ENCODE measurements at regions not wholly inside any gene's neighbourhood (a gene's known extent, or its start where the extent isn't known, plus 50 kb on each side); places are given as distances from the start of the nearest gene placed in this dataset.

- ATAC-seq (no peak), DNase-seq (ENCODE audit: low spot score in 2 of 2) (no peak)
- Mint-ChIP-seq H3K27ac (no peak overlapping the region), H3K36me3 (no peaks in the 10 kb centered on the region), H3K9me3 (peaks cover 0 to 4% of the 10 kb centered on the region in 2 donors)
These were observed 231.7 kb upstream of the MIR17HG start for GRCh38 chr13:91115776-91116175.

GRCh38 chr13:91117351-91117750 lies 230.1 kb upstream of the MIR17HG start:
- Mint-ChIP-seq H3K9me3 (peaks cover 0 to 4% of the 10 kb centered on the region in 2 donors), H3K36me3 (no peaks in the 10 kb centered on the region), H3K27ac (no peak overlapping the region)
- no peak for DNase-seq (ENCODE audit: low spot score in 2 of 2)
- ATAC-seq, result no peak

GRCh38 chr13:91119643-91120042 lies 227.8 kb upstream of the MIR17HG start:
- H3K27ac Mint-ChIP-seq, result no peak overlapping the region
- no peak for DNase-seq (ENCODE audit: low spot score in 2 of 2)
- H3K9me3 Mint-ChIP-seq, result peaks cover 0 to 4% of the 10 kb centered on the region in 2 donors
- ATAC-seq, result no peak
- H3K36me3 Mint-ChIP-seq, result no peaks in the 10 kb centered on the region

GRCh38 chr13:91122766-91123165 lies 224.7 kb upstream of the MIR17HG start:
- DNase-seq (ENCODE audit: low spot score in 2 of 2), result no peak
- no peak for ATAC-seq
- Mint-ChIP-seq H3K9me3 (no peaks in the 10 kb centered on the region), H3K36me3 (no peaks in the 10 kb centered on the region), H3K27ac (no peak overlapping the region)

GRCh38 chr13:91123456-91124127 lies 223.9 kb upstream of the MIR17HG start:
- no peaks in the 10 kb centered on the region for H3K36me3 Mint-ChIP-seq
- H3K9me3 Mint-ChIP-seq, result no peaks in the 10 kb centered on the region
- DNase-seq (ENCODE audit: low spot score in 2 of 2) (no peak), ATAC-seq (peak in 1 of 2 donors; percentile 58)
- H3K27ac Mint-ChIP-seq, result peak overlapping the region in 1 of 2 donors; percentile 0

- no peaks in the 10 kb centered on the region for H3K36me3 Mint-ChIP-seq
- ATAC-seq (peak in 1 of 2 donors; percentile 40), DNase-seq (ENCODE audit: low spot score in 2 of 2) (no peak)
- no peak overlapping the region for H3K27ac Mint-ChIP-seq
- no peaks in the 10 kb centered on the region for H3K9me3 Mint-ChIP-seq
These were observed 220.7 kb upstream of the MIR17HG start for GRCh38 chr13:91126806-91127205.

- ATAC-seq, result peak in 1 of 2 donors; percentile 56
- no peak overlapping the region for H3K27ac Mint-ChIP-seq
These were observed 219.5 kb upstream of the MIR17HG start for GRCh38 chr13:91127995-91128394.

GRCh38 chr13:91132381-91132780 lies 215.1 kb upstream of the MIR17HG start:
- ATAC-seq (no peak), DNase-seq (ENCODE audit: low spot score in 2 of 2) (no peak)
- H3K36me3 Mint-ChIP-seq, result no peaks in the 10 kb centered on the region
- no peak overlapping the region for H3K27ac Mint-ChIP-seq
- no peaks in the 10 kb centered on the region for H3K9me3 Mint-ChIP-seq

More at GRCh38 chr13:91127995-91128394, 219.5 kb upstream of the MIR17HG start:
- H3K36me3 Mint-ChIP-seq, result no peaks in the 10 kb centered on the region
- no peak for DNase-seq (ENCODE audit: low spot score in 2 of 2)
- no peaks in the 10 kb centered on the region for H3K9me3 Mint-ChIP-seq

- ATAC-seq, result no peak
- no peaks in the 10 kb centered on the region for H3K9me3 Mint-ChIP-seq
- no peaks in the 10 kb centered on the region for H3K36me3 Mint-ChIP-seq
- no peak for DNase-seq (ENCODE audit: low spot score in 2 of 2)
- H3K27ac Mint-ChIP-seq, result no peak overlapping the region
These were observed 214.7 kb upstream of the MIR17HG start for GRCh38 chr13:91132786-91133185.

GRCh38 chr13:91133941-91134802 lies 213.3 kb upstream of the MIR17HG start:
- ATAC-seq, result peak; percentile 61 to 78
- no peaks in the 10 kb centered on the region for H3K9me3 Mint-ChIP-seq
- no peaks in the 10 kb centered on the region for H3K36me3 Mint-ChIP-seq
- DNase-seq (ENCODE audit: low spot score in 2 of 2), result peak in 1 of 2 donors; percentile 23
- H3K27ac Mint-ChIP-seq, result no peak overlapping the region

- H3K9me3 Mint-ChIP-seq, result no peaks in the 10 kb centered on the region
- no peak for ATAC-seq
- H3K36me3 Mint-ChIP-seq, result no peaks in the 10 kb centered on the region
- no peak for DNase-seq (ENCODE audit: low spot score in 2 of 2)
- no peak overlapping the region for H3K27ac Mint-ChIP-seq
These were observed 212.7 kb upstream of the MIR17HG start for GRCh38 chr13:91134803-91135184.

- no peak overlapping the region for H3K27ac Mint-ChIP-seq
- no peak for DNase-seq (ENCODE audit: low spot score in 2 of 2)
- no peaks in the 10 kb centered on the region for H3K9me3 Mint-ChIP-seq
- no peak for ATAC-seq
- no peaks in the 10 kb centered on the region for H3K36me3 Mint-ChIP-seq
These were observed 212.1 kb upstream of the MIR17HG start for GRCh38 chr13:91135376-91135775.

- Mint-ChIP-seq H3K27ac (no peak overlapping the region), H3K36me3 (no peaks in the 10 kb centered on the region), H3K9me3 (no peaks in the 10 kb centered on the region)
- ATAC-seq (no peak), DNase-seq (ENCODE audit: low spot score in 2 of 2) (no peak)
These were observed 211.5 kb upstream of the MIR17HG start for GRCh38 chr13:91135968-91136367.

- Mint-ChIP-seq H3K36me3 (no peaks in the 10 kb centered on the region), H3K9me3 (no peaks in the 10 kb centered on the region), H3K27ac (no peak overlapping the region)
- DNase-seq (ENCODE audit: low spot score in 2 of 2) (no peak), ATAC-seq (no peak)
These were observed 210.7 kb upstream of the MIR17HG start for GRCh38 chr13:91136806-91137205.

GRCh38 chr13:91139232-91139631 lies 208.3 kb upstream of the MIR17HG start:
- ATAC-seq, result no peak
- no peaks in the 10 kb centered on the region for H3K9me3 Mint-ChIP-seq
- no peak for DNase-seq (ENCODE audit: low spot score in 2 of 2)
- no peak overlapping the region for H3K27ac Mint-ChIP-seq
- no peaks in the 10 kb centered on the region for H3K36me3 Mint-ChIP-seq

GRCh38 chr13:91141543-91142061 lies 205.9 kb upstream of the MIR17HG start:
- DNase-seq (ENCODE audit: low spot score in 2 of 2), result no peak
- no peaks in the 10 kb centered on the region for H3K9me3 Mint-ChIP-seq
- H3K27ac Mint-ChIP-seq, result no peak overlapping the region
- no peak for ATAC-seq
- no peaks in the 10 kb centered on the region for H3K36me3 Mint-ChIP-seq

GRCh38 chr13:91142572-91142971 lies 204.9 kb upstream of the MIR17HG start:
- DNase-seq (ENCODE audit: low spot score in 2 of 2) (no peak), ATAC-seq (no peak)
- Mint-ChIP-seq H3K36me3 (no peaks in the 10 kb centered on the region), H3K27ac (no peak overlapping the region), H3K9me3 (no peaks in the 10 kb centered on the region)
